Midbrain (tissue), 1 donor: ENCODE measurements at regions not wholly inside any gene's neighbourhood (a gene's known extent, or its start where the extent isn't known, plus 50 kb on each side); places are given as distances from the start of the nearest gene placed in this dataset.
"Not testable (repeated sequence)": the region's sequence is repeated elsewhere in the genome, so short reads cannot be mapped to it uniquely, and the experiment has no call there.

Source experiments
- DNase-seq: peaks from one replicate; lab custom pipeline; 2025; lab: John Stamatoyannopoulos, UW

- no peak for DNase-seq
Observed at GRCh38 chr2:53536583-53537361, 230.8 kb upstream of the CHAC2 start.

- peak; percentile 57 for DNase-seq
Observed at GRCh38 chr2:53535234-53535840, 232.3 kb upstream of the CHAC2 start.

- no peak for DNase-seq
Observed at GRCh38 chr2:53530126-53530525, 237.5 kb upstream of the CHAC2 start.

- DNase-seq, result no peak
Observed at GRCh38 chr2:53527056-53527455, 240.5 kb upstream of the CHAC2 start.

GRCh38 chr2:53519918-53520841 is 247.4 kb upstream of the CHAC2 start:
- DNase-seq, result no peak

- DNase-seq, result peak; percentile 56
Observed at GRCh38 chr2:53517406-53517805, 250.2 kb upstream of the CHAC2 start.

GRCh38 chr2:53516650-53517049 is 251.0 kb upstream of the CHAC2 start:
- no peak for DNase-seq

- peak; percentile 21 for DNase-seq
Observed at GRCh38 chr2:53515435-53516332, 251.9 kb upstream of the CHAC2 start.

GRCh38 chr2:53513167-53513666 is 254.4 kb upstream of the CHAC2 start:
- DNase-seq, result no peak

GRCh38 chr2:53512071-53512826 is 255.4 kb upstream of the CHAC2 start:
- no peak for DNase-seq

GRCh38 chr2:53511549-53511948 is 256.1 kb upstream of the CHAC2 start:
- no peak for DNase-seq

- DNase-seq, result no peak
Observed at GRCh38 chr2:53510401-53510800, 257.2 kb upstream of the CHAC2 start.

GRCh38 chr2:53509831-53510388 is 257.7 kb upstream of the CHAC2 start:
- DNase-seq, result no peak

GRCh38 chr2:53508667-53509066 is 258.9 kb upstream of the CHAC2 start:
- no peak for DNase-seq

GRCh38 chr2:53507070-53507469 is 260.5 kb upstream of the CHAC2 start:
- DNase-seq, result not testable (repeated sequence)

- DNase-seq, result no peak
Observed at GRCh38 chr2:53505826-53506225, 261.8 kb upstream of the CHAC2 start.

- no peak for DNase-seq
Observed at GRCh38 chr2:53504507-53504906, 263.1 kb upstream of the CHAC2 start.

- DNase-seq, result no peak
Observed at GRCh38 chr2:53500181-53500580, 267.4 kb upstream of the CHAC2 start.

GRCh38 chr2:53498210-53498609 is 269.4 kb upstream of the CHAC2 start:
- no peak for DNase-seq

GRCh38 chr2:53497020-53497419 is 270.6 kb upstream of the CHAC2 start:
- no peak for DNase-seq
